ENCODE measurements at regions not wholly inside any gene's neighbourhood (a gene's known extent, or its start where the extent isn't known, plus 50 kb on each side); places are given as distances from the start of the nearest gene placed in this dataset.

GRCh38 chr10:33107953-33108352 lies 149.9 kb upstream of the ITGB1 start:
- no peaks in the 10 kb centered on the region for H3K79me2 ChIP-seq (ENCODE audit: insufficient read depth, low read depth, low read length)
- peaks cover 63% of the 10 kb centered on the region for H3K4me1 ChIP-seq (ENCODE audit: insufficient read depth, low read length, poor library complexity, severe bottlenecking)
- TF ChIP-seq, protein P1, sequence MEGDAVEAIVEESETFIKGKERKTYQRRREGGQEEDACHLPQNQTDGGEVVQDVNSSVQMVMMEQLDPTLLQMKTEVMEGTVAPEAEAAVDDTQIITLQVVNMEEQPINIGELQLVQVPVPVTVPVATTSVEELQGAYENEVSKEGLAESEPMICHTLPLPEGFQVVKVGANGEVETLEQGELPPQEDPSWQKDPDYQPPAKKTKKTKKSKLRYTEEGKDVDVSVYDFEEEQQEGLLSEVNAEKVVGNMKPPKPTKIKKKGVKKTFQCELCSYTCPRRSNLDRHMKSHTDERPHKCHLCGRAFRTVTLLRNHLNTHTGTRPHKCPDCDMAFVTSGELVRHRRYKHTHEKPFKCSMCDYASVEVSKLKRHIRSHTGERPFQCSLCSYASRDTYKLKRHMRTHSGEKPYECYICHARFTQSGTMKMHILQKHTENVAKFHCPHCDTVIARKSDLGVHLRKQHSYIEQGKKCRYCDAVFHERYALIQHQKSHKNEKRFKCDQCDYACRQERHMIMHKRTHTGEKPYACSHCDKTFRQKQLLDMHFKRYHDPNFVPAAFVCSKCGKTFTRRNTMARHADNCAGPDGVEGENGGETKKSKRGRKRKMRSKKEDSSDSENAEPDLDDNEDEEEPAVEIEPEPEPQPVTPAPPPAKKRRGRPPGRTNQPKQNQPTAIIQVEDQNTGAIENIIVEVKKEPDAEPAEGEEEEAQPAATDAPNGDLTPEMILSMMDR (conservative IDR thresholded peaks at IDR 0.05; ENCODE audit: low read length): no peak
- TF ChIP-seq EZH2phosphoT487 (IDR thresholded peaks at IDR 0.05; ENCODE audit: borderline replicate concordance, low read depth, low read length): no peak
- CTCF ChIA-PET (ENCODE audit: unreplicated experiment): no interaction called here
- no peak overlapping the region for H3K4me2 ChIP-seq (ENCODE audit: low read length)
- POLR2A ChIA-PET: interaction anchor here (0.5 to 1.4 kb wide), 8 partner anchors 8 to 160 kb away, joined by 3 to 9 read pairs (median 4); no protein-coding TSS in a partner anchor
- H3K9me3 ChIP-seq (ENCODE audit: low read length): peaks cover 20% of the 10 kb centered on the region
- peak overlapping the region; percentile 47; the same call in 1 of the 2 replicates for H2AFZ ChIP-seq (ENCODE audit: low read length)
- no peak overlapping the region for H3K4me3 ChIP-seq (ENCODE audit: low read depth, low read length, poor library complexity, severe bottlenecking)
- no peak overlapping the region for H3K27ac ChIP-seq (ENCODE audit: low read depth, low read length, poor library complexity, severe bottlenecking)
- H3K36me3 ChIP-seq (ENCODE audit: insufficient read depth, low read length): peaks cover 15% of the 10 kb centered on the region; the same call in 1 of the 2 replicates
- no peak for DNase-seq (ENCODE audit: low spot score)
- intact Hi-C loops (cut with micrococcal nuclease; ENCODE audit: unreplicated experiment): loop anchor here (10.0 kb wide), 1 partner anchor 733 kb away; no protein-coding TSS in a partner anchor
- H3K9me2 ChIP-seq (ENCODE audit: insufficient read depth, low read length): no peaks in the 10 kb centered on the region
- no peaks in the 10 kb centered on the region for H4K20me1 ChIP-seq (ENCODE audit: insufficient read depth, low read length)
- no TSS peak for BruUV-seq (replicated peaks)

DNA sequence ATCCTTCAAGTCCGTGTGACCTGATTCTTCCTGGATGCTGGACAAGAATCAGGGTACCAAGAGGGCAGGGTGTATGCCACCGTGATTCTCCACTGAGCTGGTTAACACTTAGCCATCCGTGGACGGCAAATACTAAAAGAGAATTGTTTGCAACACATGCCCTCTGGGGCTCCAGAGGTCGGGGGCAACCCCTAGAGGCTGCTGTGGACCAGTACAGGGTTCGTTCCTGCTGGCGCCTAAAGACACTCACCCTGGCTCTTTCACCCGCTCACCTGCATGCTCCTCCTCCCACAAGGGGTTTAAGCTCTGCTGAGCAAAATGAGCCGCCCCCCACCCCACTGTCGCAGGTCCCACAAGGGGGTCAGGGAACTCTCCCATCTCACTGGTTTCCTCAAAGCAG lies 148.7 kb upstream of the ITGB1 start:
- H4K20me1 ChIP-seq (ENCODE audit: insufficient read depth, low read length): no peaks in the 10 kb centered on the region
- BruUV-seq (replicated peaks): no TSS peak
- peak overlapping the region; percentile 47; the same call in 1 of the 2 replicates for H2AFZ ChIP-seq (ENCODE audit: low read length)
- ChIA-PET POLR2A (interaction anchor here (0.6 to 1.4 kb wide), 4 partner anchors 11 to 885 kb away, joined by 3 to 9 read pairs (median 3); no protein-coding TSS in a partner anchor), CTCF (ENCODE audit: unreplicated experiment) (no interaction called here)
- TF ChIP-seq, protein P1 (conservative IDR thresholded peaks at IDR 0.05; ENCODE audit: low read length): peak; percentile 29; the same call in 1 of the 2 replicates
- TF ChIP-seq EZH2phosphoT487 (IDR thresholded peaks at IDR 0.05; ENCODE audit: borderline replicate concordance, low read depth, low read length): no peak
- H3K36me3 ChIP-seq (ENCODE audit: insufficient read depth, low read length): peaks cover 15% of the 10 kb centered on the region; the same call in 1 of the 2 replicates
- peaks cover 59% of the 10 kb centered on the region for H3K4me1 ChIP-seq (ENCODE audit: insufficient read depth, low read length, poor library complexity, severe bottlenecking)
- no peak overlapping the region for H3K4me3 ChIP-seq (ENCODE audit: low read depth, low read length, poor library complexity, severe bottlenecking)
- H3K9me3 ChIP-seq (ENCODE audit: low read length): peaks cover 30% of the 10 kb centered on the region
- no peak overlapping the region for H3K27ac ChIP-seq (ENCODE audit: low read depth, low read length, poor library complexity, severe bottlenecking)
- intact Hi-C loops (cut with micrococcal nuclease; ENCODE audit: unreplicated experiment): loop anchor here (10.0 kb wide), 1 partner anchor 732 kb away; no protein-coding TSS in a partner anchor
- H3K4me2 ChIP-seq (ENCODE audit: low read length): peak overlapping the region; percentile 7; the same call in 1 of the 2 replicates
- no peak for DNase-seq (ENCODE audit: low spot score)
- H3K9me2 ChIP-seq (ENCODE audit: insufficient read depth, low read length): no peaks in the 10 kb centered on the region
- H3K79me2 ChIP-seq (ENCODE audit: insufficient read depth, low read depth, low read length): no peaks in the 10 kb centered on the region

- peaks cover 22% of the 10 kb centered on the region for H3K36me3 ChIP-seq (ENCODE audit: insufficient read depth, low read length)
- H2AFZ ChIP-seq (ENCODE audit: low read length): no peak overlapping the region
- intact Hi-C loops (cut with micrococcal nuclease; ENCODE audit: unreplicated experiment): loop anchor here (5.0 to 10.0 kb wide), 2 partner anchors 147 to 729 kb away; partner anchors contain the start of gene ITGB1
- no peaks in the 10 kb centered on the region for H4K20me1 ChIP-seq (ENCODE audit: insufficient read depth, low read length)
- peak; percentile 54 for DNase-seq (ENCODE audit: low spot score)
- no peak overlapping the region for H3K4me2 ChIP-seq (ENCODE audit: low read length)
- ChIA-PET CTCF (ENCODE audit: unreplicated experiment) (interaction anchor here (0.5 kb wide), 1 partner anchor 124 kb away, joined by 3 read pairs; no protein-coding TSS in a partner anchor), POLR2A (interaction anchor here (0.5 to 7.1 kb wide), 7 partner anchors 9 to 1182 kb away, joined by 3 to 78 read pairs (median 5); no protein-coding TSS in a partner anchor)
- H3K9me3 ChIP-seq (ENCODE audit: low read length): peaks cover 41% of the 10 kb centered on the region
- H3K79me2 ChIP-seq (ENCODE audit: insufficient read depth, low read depth, low read length): no peaks in the 10 kb centered on the region
- TF ChIP-seq, protein P1 (conservative IDR thresholded peaks at IDR 0.05; ENCODE audit: low read length): no peak
- TF ChIP-seq EZH2phosphoT487 (IDR thresholded peaks at IDR 0.05; ENCODE audit: borderline replicate concordance, low read depth, low read length): no peak
- peaks cover 57% of the 10 kb centered on the region for H3K4me1 ChIP-seq (ENCODE audit: insufficient read depth, low read length, poor library complexity, severe bottlenecking)
- no peak overlapping the region for H3K27ac ChIP-seq (ENCODE audit: low read depth, low read length, poor library complexity, severe bottlenecking)
- BruUV-seq (replicated peaks): no TSS peak
- no peak overlapping the region for H3K4me3 ChIP-seq (ENCODE audit: low read depth, low read length, poor library complexity, severe bottlenecking)
- no peaks in the 10 kb centered on the region for H3K9me2 ChIP-seq (ENCODE audit: insufficient read depth, low read length)
These were observed 145.9 kb upstream of the ITGB1 start for GRCh38 chr10:33103863-33104379.

Measured in OCI-LY7 (cell line).